K562 (cell line): ENCODE measurements at regions not wholly inside any gene's neighbourhood (a gene's known extent, or its start where the extent isn't known, plus 50 kb on each side); places are given as distances from the start of the nearest gene placed in this dataset.

Source experiments
- HNRNPH1 ChIP-seq: fragments of 200-400 bp; formaldehyde crosslinking; optimal IDR thresholded peaks from 2 replicates; pipeline ENCODE3; 2017; ENCODE audit warnings: low read depth, mild to moderate bottlenecking, low read length, moderate library complexity
- KDM1A ChIP-seq, 2 experiments: fragments of 450-650 bp; IDR thresholded peaks; 2 replicates each; pipeline ENCODE4 v1.6.1; 2016; ENCODE audit warnings: mild to moderate bottlenecking in 2 of 2
- MCM7 ChIP-seq, 2 experiments: fragments of 450-650 bp; IDR thresholded peaks; 2 replicates each; pipeline ENCODE4 v1.6.1; 2016 to 2018
- MTF1 ChIP-seq: fragments of 250-450 bp; sonication (Bioruptor Pico); IDR thresholded peaks from 2 replicates; pipeline ENCODE4 v1.9.0; 2021; ENCODE audit warnings: moderate library complexity, mild to moderate bottlenecking, inconsistent platforms, borderline replicate concordance
- PYGO2 ChIP-seq: fragments of 450-650 bp; IDR thresholded peaks from 2 replicates; pipeline ENCODE4 v1.6.1; 2016; ENCODE audit warnings: mild to moderate bottlenecking, missing genetic modification characterization, moderate library complexity, missing compliant biosample characterization
- TF ChIP-seq, protein P1 (sequence below), 2 experiments: fragments of 450-650 bp in 1 of 2; sonication (generic) in 1 of 2; formaldehyde crosslinking in 1 of 2; IDR thresholded peaks; 2 replicates each; pipeline versions ENCODE4 v1.7.1 to v1.9.0; 2016 to 2022; ENCODE audit warnings: inconsistent platforms in 1 of 2, mild to moderate bottlenecking in 1 of 2, missing genetic modification reagents in 1 of 2
- TF ChIP-seq, protein P2 (sequence below): sonication (generic); formaldehyde crosslinking; IDR thresholded peaks from 2 replicates; pipeline ENCODE4 v1.8.1; 2023; ENCODE audit warnings: mild to moderate bottlenecking, missing genetic modification reagents
- TF ChIP-seq, protein P3 (sequence below): fragments of 250-450 bp; sonication (Bioruptor Pico); IDR thresholded peaks from 2 replicates; pipeline ENCODE4 v1.8.0; 2022; ENCODE audit warnings: inconsistent platforms
- TF ChIP-seq, protein P4 (sequence below): fragments of 450-650 bp; conservative IDR thresholded peaks from 2 replicates; pipeline ENCODE4 v1.6.1; 2016; ENCODE audit warnings: missing genetic modification characterization, low read depth, mild to moderate bottlenecking, missing compliant biosample characterization, moderate library complexity

DNA sequence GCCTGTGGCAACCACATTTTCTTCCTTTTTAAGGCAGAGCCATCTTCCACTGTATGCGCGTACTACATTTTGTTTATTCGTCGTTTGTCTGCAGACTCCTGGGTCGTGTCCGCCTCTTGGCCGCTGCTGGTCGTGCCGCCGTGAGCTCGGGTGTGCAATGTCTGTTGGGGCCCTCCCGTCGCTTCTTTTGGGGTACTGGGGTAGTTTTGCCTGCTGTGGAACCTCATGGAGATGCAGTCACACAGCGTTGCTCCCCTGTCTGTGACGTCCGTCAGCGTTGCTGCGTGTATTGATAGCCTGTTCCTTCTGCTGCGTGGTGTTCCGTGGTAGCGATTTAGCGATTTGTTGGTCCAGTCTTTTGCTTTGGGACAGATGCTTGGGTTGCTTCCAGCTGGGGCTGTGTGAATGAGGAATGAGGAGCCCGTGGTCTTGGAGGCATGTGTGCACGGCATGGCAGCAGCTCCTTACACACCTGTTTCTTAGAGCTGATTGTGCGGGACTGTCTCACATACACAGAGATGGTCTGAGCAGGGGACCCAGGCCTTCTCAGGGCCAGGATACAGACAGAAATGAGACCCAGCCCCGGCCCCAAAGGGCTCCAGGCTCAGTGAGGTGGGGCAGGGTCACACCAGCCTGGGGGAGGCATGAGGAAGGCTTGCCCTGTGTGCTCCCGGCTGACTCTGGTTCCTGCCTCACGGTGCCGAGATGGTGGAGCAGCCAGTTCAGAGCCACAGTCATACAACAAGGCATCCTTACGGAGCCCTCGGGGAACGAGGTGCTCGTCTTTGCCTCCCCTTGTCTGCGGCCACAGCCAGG, 78.4 kb upstream of the GSE1 start (continued):
- TF ChIP-seq, protein P1, sequence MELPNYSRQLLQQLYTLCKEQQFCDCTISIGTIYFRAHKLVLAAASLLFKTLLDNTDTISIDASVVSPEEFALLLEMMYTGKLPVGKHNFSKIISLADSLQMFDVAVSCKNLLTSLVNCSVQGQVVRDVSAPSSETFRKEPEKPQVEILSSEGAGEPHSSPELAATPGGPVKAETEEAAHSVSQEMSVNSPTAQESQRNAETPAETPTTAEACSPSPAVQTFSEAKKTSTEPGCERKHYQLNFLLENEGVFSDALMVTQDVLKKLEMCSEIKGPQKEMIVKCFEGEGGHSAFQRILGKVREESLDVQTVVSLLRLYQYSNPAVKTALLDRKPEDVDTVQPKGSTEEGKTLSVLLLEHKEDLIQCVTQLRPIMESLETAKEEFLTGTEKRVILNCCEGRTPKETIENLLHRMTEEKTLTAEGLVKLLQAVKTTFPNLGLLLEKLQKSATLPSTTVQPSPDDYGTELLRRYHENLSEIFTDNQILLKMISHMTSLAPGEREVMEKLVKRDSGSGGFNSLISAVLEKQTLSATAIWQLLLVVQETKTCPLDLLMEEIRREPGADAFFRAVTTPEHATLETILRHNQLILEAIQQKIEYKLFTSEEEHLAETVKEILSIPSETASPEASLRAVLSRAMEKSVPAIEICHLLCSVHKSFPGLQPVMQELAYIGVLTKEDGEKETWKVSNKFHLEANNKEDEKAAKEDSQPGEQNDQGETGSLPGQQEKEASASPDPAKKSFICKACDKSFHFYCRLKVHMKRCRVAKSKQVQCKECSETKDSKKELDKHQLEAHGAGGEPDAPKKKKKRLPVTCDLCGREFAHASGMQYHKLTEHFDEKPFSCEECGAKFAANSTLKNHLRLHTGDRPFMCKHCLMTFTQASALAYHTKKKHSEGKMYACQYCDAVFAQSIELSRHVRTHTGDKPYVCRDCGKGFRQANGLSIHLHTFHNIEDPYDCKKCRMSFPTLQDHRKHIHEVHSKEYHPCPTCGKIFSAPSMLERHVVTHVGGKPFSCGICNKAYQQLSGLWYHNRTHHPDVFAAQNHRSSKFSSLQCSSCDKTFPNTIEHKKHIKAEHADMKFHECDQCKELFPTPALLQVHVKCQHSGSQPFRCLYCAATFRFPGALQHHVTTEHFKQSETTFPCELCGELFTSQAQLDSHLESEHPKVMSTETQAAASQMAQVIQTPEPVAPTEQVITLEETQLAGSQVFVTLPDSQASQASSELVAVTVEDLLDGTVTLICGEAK (IDR thresholded peaks at IDR 0.05): 0 out of 2 replicates have a peak, but pooled peaks have one; percentile 4
- TF ChIP-seq, protein P1 (CRISPR knock-in tag; IDR thresholded peaks at IDR 0.05): no peak
- TF ChIP-seq, protein P2, sequence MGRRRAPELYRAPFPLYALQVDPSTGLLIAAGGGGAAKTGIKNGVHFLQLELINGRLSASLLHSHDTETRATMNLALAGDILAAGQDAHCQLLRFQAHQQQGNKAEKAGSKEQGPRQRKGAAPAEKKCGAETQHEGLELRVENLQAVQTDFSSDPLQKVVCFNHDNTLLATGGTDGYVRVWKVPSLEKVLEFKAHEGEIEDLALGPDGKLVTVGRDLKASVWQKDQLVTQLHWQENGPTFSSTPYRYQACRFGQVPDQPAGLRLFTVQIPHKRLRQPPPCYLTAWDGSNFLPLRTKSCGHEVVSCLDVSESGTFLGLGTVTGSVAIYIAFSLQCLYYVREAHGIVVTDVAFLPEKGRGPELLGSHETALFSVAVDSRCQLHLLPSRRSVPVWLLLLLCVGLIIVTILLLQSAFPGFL: 0 out of 2 replicates have a peak, but pooled peaks have one; percentile 66
- TF ChIP-seq KDM1A (IDR thresholded peaks at IDR 0.05) (0 out of 4 replicates have a peak, but pooled peaks of 1 of the 2 experiments have one; percentile 5), MCM7 (IDR thresholded peaks at IDR 0.05) (no peak), PYGO2 (tag) (peak; percentile 51; the same call in 1 of the 2 replicates), HNRNPH1 (no peak), MTF1 (CRISPR knock-in tag) (0 out of 2 replicates have a peak, but pooled peaks have one; percentile 0)
- TF ChIP-seq, protein P3, sequence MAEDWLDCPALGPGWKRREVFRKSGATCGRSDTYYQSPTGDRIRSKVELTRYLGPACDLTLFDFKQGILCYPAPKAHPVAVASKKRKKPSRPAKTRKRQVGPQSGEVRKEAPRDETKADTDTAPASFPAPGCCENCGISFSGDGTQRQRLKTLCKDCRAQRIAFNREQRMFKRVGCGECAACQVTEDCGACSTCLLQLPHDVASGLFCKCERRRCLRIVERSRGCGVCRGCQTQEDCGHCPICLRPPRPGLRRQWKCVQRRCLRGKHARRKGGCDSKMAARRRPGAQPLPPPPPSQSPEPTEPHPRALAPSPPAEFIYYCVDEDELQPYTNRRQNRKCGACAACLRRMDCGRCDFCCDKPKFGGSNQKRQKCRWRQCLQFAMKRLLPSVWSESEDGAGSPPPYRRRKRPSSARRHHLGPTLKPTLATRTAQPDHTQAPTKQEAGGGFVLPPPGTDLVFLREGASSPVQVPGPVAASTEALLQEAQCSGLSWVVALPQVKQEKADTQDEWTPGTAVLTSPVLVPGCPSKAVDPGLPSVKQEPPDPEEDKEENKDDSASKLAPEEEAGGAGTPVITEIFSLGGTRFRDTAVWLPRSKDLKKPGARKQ (CRISPR knock-in tag): peak; percentile 90
- TF ChIP-seq, protein P4, sequence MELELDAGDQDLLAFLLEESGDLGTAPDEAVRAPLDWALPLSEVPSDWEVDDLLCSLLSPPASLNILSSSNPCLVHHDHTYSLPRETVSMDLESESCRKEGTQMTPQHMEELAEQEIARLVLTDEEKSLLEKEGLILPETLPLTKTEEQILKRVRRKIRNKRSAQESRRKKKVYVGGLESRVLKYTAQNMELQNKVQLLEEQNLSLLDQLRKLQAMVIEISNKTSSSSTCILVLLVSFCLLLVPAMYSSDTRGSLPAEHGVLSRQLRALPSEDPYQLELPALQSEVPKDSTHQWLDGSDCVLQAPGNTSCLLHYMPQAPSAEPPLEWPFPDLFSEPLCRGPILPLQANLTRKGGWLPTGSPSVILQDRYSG: peak; percentile 66
